Fibroblast of peridontal ligament (primary cell): ENCODE measurements at regions not wholly inside any gene's neighbourhood (a gene's known extent, or its start where the extent isn't known, plus 50 kb on each side); places are given as distances from the start of the nearest gene placed in this dataset.
"Not testable (repeated sequence)": the region's sequence is repeated elsewhere in the genome, so short reads cannot be mapped to it uniquely, and the experiment has no call there.

Experiments used
- DNase-seq: peaks from one replicate; pipeline ENCODE4 v3.0.0-alpha.2; 2010; ENCODE audit errors: extremely low read depth

GRCh38 chr3:95254758-95255157, 1191.9 kb downstream of the NSUN3 start:
- DNase-seq: no peak

- DNase-seq: no peak
Observed at GRCh38 chr3:95265129-95265528, 1202.3 kb downstream of the NSUN3 start.

- DNase-seq: no peak
Observed at GRCh38 chr3:95271395-95271794, 1208.5 kb downstream of the NSUN3 start.

GRCh38 chr3:95272166-95272565, 1209.3 kb downstream of the NSUN3 start:
- DNase-seq: no peak

- DNase-seq: no peak
Observed at GRCh38 chr3:95272781-95273180, 1209.9 kb downstream of the NSUN3 start.

GRCh38 chr3:95277613-95278012, 1214.8 kb downstream of the NSUN3 start:
- no peak for DNase-seq

GRCh38 chr3:95280711-95281352, 1218.0 kb downstream of the NSUN3 start:
- no peak for DNase-seq

GRCh38 chr3:95289295-95289694, 1226.4 kb downstream of the NSUN3 start:
- no peak for DNase-seq

- DNase-seq: no peak
Observed at GRCh38 chr3:95297581-95297980, 1234.7 kb downstream of the NSUN3 start.

GRCh38 chr3:95302044-95302443, 1239.2 kb downstream of the NSUN3 start:
- DNase-seq: no peak

- no peak for DNase-seq
Observed at GRCh38 chr3:95310560-95310959, 1247.7 kb downstream of the NSUN3 start.

GRCh38 chr3:95311272-95311671, 1248.4 kb downstream of the NSUN3 start:
- DNase-seq: no peak

GRCh38 chr3:95312650-95313049, 1249.8 kb downstream of the NSUN3 start:
- DNase-seq: no peak

GRCh38 chr3:95319921-95320494, 1257.1 kb downstream of the NSUN3 start:
- no peak for DNase-seq

GRCh38 chr3:95327478-95327877, 1264.6 kb downstream of the NSUN3 start:
- no peak for DNase-seq

GRCh38 chr3:95333826-95334225, 1271.0 kb downstream of the NSUN3 start:
- DNase-seq: no peak

- DNase-seq: no peak
Observed at GRCh38 chr3:95334461-95334860, 1271.6 kb downstream of the NSUN3 start.

- DNase-seq: no peak
Observed at GRCh38 chr3:95335517-95335916, 1272.7 kb downstream of the NSUN3 start.

GRCh38 chr3:95338446-95338845, 1275.6 kb downstream of the NSUN3 start:
- DNase-seq: no peak

- no peak for DNase-seq
Observed at GRCh38 chr3:95341314-95341713, 1278.5 kb downstream of the NSUN3 start.

GRCh38 chr3:95343228-95343627, 1280.4 kb downstream of the NSUN3 start:
- no peak for DNase-seq

GRCh38 chr3:95343767-95344166, 1280.9 kb downstream of the NSUN3 start:
- no peak for DNase-seq

GRCh38 chr3:95347936-95348335, 1285.1 kb downstream of the NSUN3 start:
- DNase-seq: not testable (repeated sequence)

GRCh38 chr3:95348879-95349278, 1286.0 kb downstream of the NSUN3 start:
- DNase-seq: no peak
